ENCODE measurements at regions not wholly inside any gene's neighbourhood (a gene's known extent, or its start where the extent isn't known, plus 50 kb on each side); places are given as distances from the start of the nearest gene placed in this dataset.
"Not testable (repeated sequence)": the region's sequence is repeated elsewhere in the genome, so short reads cannot be mapped to it uniquely, and the experiment has no call there.

DNA sequence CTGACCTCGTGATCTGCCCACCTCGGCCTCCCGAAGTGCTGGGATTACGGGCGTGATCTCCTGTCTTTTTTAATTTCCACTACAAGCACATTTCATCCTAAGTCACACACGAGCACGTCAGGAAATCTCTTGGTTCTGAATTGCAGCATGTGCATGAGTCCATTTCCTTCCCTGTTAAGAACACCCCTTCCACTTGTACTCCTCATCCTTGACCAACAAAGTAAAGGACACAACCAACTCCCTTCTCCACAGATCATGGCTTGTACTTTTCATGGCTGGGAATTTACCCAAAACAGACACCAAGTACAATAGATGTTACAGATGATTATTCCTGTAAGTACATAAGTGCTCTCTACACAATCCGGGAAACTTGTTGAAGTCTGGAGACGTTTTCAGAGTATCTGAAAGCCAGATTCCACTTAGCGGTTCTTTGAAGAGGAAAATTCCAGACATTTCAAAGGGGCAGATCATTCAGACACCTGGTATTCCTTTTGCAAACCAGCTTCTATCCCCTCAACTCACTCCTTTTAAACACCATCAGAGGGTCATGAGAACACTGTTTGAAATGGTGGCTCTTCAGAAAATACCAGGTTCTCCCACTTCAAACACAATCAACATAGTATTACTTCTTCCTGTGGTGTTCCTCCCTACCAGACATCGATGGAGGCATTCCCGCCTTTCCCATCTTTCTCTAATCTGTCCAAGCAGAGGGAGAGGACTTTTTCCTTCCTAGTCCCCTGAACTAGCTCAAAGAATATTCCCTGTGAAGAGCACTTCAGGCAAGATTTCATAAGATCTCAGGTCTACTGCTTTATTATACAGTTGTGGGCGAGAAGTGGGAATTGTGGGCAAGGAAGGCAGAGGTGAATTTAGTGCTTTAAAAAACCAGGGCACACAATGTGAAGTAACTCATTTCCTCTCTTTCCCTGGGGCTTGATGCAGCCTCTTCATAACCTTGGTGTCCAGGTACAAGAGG is 80.1 kb upstream of the TSC22D2 start:
- DNase-seq (ENCODE audit: unreplicated experiment): no peak
- TF ChIP-seq, protein P1, sequence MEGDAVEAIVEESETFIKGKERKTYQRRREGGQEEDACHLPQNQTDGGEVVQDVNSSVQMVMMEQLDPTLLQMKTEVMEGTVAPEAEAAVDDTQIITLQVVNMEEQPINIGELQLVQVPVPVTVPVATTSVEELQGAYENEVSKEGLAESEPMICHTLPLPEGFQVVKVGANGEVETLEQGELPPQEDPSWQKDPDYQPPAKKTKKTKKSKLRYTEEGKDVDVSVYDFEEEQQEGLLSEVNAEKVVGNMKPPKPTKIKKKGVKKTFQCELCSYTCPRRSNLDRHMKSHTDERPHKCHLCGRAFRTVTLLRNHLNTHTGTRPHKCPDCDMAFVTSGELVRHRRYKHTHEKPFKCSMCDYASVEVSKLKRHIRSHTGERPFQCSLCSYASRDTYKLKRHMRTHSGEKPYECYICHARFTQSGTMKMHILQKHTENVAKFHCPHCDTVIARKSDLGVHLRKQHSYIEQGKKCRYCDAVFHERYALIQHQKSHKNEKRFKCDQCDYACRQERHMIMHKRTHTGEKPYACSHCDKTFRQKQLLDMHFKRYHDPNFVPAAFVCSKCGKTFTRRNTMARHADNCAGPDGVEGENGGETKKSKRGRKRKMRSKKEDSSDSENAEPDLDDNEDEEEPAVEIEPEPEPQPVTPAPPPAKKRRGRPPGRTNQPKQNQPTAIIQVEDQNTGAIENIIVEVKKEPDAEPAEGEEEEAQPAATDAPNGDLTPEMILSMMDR (IDR thresholded peaks at IDR 0.05; ENCODE audit: unreplicated experiment): no peak
- Mint-ChIP-seq H3K9me3 (ENCODE audit: unreplicated experiment) (no peaks in the 10 kb centered on the region), H3K27ac (ENCODE audit: low read depth, unreplicated experiment) (no peak overlapping the region), H3K4me1 (ENCODE audit: insufficient read depth, unreplicated experiment) (no peaks in the 10 kb centered on the region), H3K4me3 (ENCODE audit: unreplicated experiment) (no peak overlapping the region), H3K27me3 (ENCODE audit: insufficient read depth, unreplicated experiment) (no peaks in the 10 kb centered on the region), H3K36me3 (ENCODE audit: insufficient read depth, unreplicated experiment) (no peaks in the 10 kb centered on the region)
- POLR2A ChIA-PET: interaction anchor here (0.7 to 1.0 kb wide), 2 partner anchors 21 to 222 kb away, joined by 3 read pairs; no protein-coding TSS in a partner anchor
- BruUV-seq (replicated peaks): no TSS peak
- intact Hi-C loops (cut with micrococcal nuclease): no loop called here
- CTCF ChIA-PET: interaction anchor here (0.7 kb wide), 1 partner anchor 82 kb away, joined by 3 read pairs; no protein-coding TSS in a partner anchor

DNA sequence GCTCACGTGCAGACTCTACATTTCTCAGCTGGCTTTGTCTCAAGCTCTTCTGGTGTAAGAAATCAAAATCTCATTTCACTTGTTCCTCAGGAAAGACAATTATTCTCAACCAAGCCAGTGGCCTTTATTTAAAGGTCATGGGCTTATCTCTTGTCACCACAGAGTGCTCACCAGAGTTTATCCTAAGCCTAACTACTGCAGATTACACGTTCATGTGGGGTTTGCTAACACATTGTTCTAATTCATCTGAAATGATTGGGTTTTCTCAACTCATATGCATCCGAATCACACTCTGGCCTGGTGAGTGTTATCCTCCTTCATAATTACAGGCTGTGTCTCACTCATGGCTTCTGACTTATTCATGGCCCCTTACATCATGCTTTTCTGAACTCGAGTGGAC is 83.3 kb upstream of the TSC22D2 start:
- TF ChIP-seq, protein P1 (IDR thresholded peaks at IDR 0.05; ENCODE audit: unreplicated experiment): no peak
- no peak for DNase-seq (ENCODE audit: unreplicated experiment)
- Mint-ChIP-seq H3K4me3 (ENCODE audit: unreplicated experiment) (no peak overlapping the region), H3K27ac (ENCODE audit: low read depth, unreplicated experiment) (no peak overlapping the region), H3K9me3 (ENCODE audit: unreplicated experiment) (no peaks in the 10 kb centered on the region), H3K36me3 (ENCODE audit: insufficient read depth, unreplicated experiment) (no peaks in the 10 kb centered on the region), H3K27me3 (ENCODE audit: insufficient read depth, unreplicated experiment) (no peaks in the 10 kb centered on the region), H3K4me1 (ENCODE audit: insufficient read depth, unreplicated experiment) (peaks cover 15% of the 10 kb centered on the region)
- intact Hi-C loops (cut with micrococcal nuclease): no loop called here
- ChIA-PET CTCF (interaction anchor here (0.7 to 1.2 kb wide), 2 partner anchors 21 to 744 kb away, joined by 3 to 4 read pairs; no protein-coding TSS in a partner anchor), POLR2A (interaction anchor here (0.6 to 1.2 kb wide), 3 partner anchors 22 to 49 kb away, joined by 3 to 6 read pairs (median 3); no protein-coding TSS in a partner anchor)
- BruUV-seq (replicated peaks): no TSS peak

DNA sequence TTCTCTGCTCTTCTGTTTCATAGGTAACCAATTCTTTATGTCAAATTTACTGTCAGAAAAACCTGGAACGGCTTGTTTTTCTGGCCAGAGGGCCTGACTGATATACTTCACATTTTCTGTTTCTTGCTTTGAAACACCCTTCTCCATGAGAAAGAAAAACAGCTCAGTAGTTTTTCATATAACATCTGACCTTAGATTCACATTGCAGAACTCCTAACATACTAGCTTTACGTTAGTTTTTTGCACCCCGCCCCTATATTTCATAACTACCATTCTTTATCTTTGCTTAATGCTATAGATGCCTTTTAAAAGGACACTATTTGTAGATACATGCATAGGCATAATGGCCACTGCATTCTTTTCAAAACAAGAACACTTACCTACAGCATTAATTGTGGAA is 83.9 kb upstream of the TSC22D2 start:
- Mint-ChIP-seq H3K4me3 (ENCODE audit: unreplicated experiment) (no peak overlapping the region), H3K27me3 (ENCODE audit: insufficient read depth, unreplicated experiment) (no peaks in the 10 kb centered on the region), H3K4me1 (ENCODE audit: insufficient read depth, unreplicated experiment) (peaks cover 17% of the 10 kb centered on the region), H3K27ac (ENCODE audit: low read depth, unreplicated experiment) (no peak overlapping the region), H3K36me3 (ENCODE audit: insufficient read depth, unreplicated experiment) (no peaks in the 10 kb centered on the region), H3K9me3 (ENCODE audit: unreplicated experiment) (no peaks in the 10 kb centered on the region)
- POLR2A ChIA-PET: interaction anchor here (0.6 to 1.2 kb wide), 3 partner anchors 23 to 48 kb away, joined by 3 to 6 read pairs (median 3); no protein-coding TSS in a partner anchor
- TF ChIP-seq, protein P1 (IDR thresholded peaks at IDR 0.05; ENCODE audit: unreplicated experiment): no peak
- no peak for DNase-seq (ENCODE audit: unreplicated experiment)
- CTCF ChIA-PET: interaction anchor here (0.7 kb wide), 1 partner anchor 356 kb away, joined by 5 read pairs; no protein-coding TSS in a partner anchor
- intact Hi-C loops (cut with micrococcal nuclease): no loop called here
- no TSS peak for BruUV-seq (replicated peaks)

DNA sequence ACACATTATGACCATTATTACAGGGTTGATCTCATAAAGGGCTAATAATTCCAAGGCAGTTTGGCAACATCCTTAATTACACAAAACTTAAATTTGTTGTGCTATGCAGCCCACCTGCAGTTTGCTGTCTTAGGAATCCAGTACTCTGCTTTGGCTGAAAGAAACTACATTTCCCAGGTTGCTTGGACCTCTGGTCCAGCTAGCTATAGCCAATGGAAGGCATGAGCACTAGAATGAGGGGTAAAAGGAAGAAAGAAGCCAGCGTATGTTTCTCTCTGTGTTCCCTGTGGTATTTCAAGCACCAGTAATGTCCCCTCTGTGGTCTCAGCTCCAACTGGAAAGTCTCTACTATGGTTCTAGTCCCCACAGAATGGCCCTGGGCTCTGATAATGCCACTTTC is 84.3 kb upstream of the TSC22D2 start:
- no TSS peak for BruUV-seq (replicated peaks)
- Mint-ChIP-seq H3K4me1 (ENCODE audit: insufficient read depth, unreplicated experiment) (peaks cover 17% of the 10 kb centered on the region), H3K27me3 (ENCODE audit: insufficient read depth, unreplicated experiment) (no peaks in the 10 kb centered on the region), H3K27ac (ENCODE audit: low read depth, unreplicated experiment) (no peak overlapping the region), H3K9me3 (ENCODE audit: unreplicated experiment) (no peaks in the 10 kb centered on the region), H3K4me3 (ENCODE audit: unreplicated experiment) (no peak overlapping the region), H3K36me3 (ENCODE audit: insufficient read depth, unreplicated experiment) (no peaks in the 10 kb centered on the region)
- ChIA-PET CTCF (interaction anchor here (0.7 kb wide), 1 partner anchor 356 kb away, joined by 5 read pairs; no protein-coding TSS in a partner anchor), POLR2A (interaction anchor here (0.7 to 1.2 kb wide), 3 partner anchors 23 to 44 kb away, joined by 3 to 6 read pairs (median 4); no protein-coding TSS in a partner anchor)
- TF ChIP-seq, protein P1 (IDR thresholded peaks at IDR 0.05; ENCODE audit: unreplicated experiment): no peak
- intact Hi-C loops (cut with micrococcal nuclease): no loop called here
- no peak for DNase-seq (ENCODE audit: unreplicated experiment)

DNA sequence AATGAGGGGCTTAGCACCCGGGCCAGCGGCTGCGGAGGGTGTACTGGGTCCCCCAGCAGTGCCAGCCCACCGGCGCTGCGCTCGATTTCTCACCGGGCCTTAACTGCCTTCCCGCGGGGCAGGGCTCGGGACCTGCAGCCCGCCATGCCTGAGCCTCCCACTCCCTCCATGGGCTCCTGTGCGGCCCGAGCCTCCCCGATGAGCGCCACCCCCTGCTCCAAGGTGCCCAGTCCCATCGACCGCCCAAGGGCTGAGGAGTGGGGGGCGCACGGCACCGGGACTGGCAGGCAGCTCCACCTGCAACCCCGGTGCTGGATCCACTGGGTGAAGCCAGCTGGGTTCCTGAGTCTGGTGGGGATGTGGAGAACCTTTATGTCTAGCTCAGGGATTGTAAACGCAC is 85.0 kb upstream of the TSC22D2 start:
- intact Hi-C loops (cut with micrococcal nuclease); H3K4me3 Mint-ChIP-seq (ENCODE audit: unreplicated experiment); H3K36me3 Mint-ChIP-seq (ENCODE audit: insufficient read depth, unreplicated experiment); DNase-seq (ENCODE audit: unreplicated experiment); H3K27ac Mint-ChIP-seq (ENCODE audit: low read depth, unreplicated experiment); BruUV-seq (replicated peaks); H3K9me3 Mint-ChIP-seq (ENCODE audit: unreplicated experiment); H3K27me3 Mint-ChIP-seq (ENCODE audit: insufficient read depth, unreplicated experiment); CTCF ChIA-PET: not testable (repeated sequence)
- H3K4me1 Mint-ChIP-seq (ENCODE audit: insufficient read depth, unreplicated experiment): peaks cover 21% of the 10 kb centered on the region
- POLR2A ChIA-PET: interaction anchor here (0.7 to 1.0 kb wide), 2 partner anchors 43 to 85 kb away, joined by 3 to 4 read pairs; partner anchors contain the start of gene TSC22D2

DNA sequence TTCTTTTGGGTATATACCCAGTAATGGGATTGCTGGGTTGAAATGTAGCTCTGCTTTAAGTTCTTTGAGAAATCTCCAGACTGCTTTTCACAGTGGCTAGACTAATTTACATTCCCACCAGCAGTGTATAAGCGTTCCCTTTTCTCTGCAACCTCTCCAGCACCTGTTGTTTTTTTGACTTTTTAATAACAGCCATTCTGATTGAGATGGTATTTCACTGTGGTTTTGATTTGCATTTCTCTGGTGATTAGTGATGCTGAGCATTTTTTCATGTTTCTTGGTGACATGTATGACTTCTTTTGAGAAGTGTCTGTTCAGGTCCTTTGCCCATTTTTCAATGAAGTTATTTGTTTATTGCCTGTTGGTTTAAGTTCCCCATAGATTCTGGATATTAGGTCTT is 87.1 kb upstream of the TSC22D2 start:
- H3K4me1 Mint-ChIP-seq (ENCODE audit: insufficient read depth, unreplicated experiment): peaks cover 22% of the 10 kb centered on the region
- H3K4me3 Mint-ChIP-seq (ENCODE audit: unreplicated experiment); H3K27me3 Mint-ChIP-seq (ENCODE audit: insufficient read depth, unreplicated experiment); intact Hi-C loops (cut with micrococcal nuclease); BruUV-seq (replicated peaks); DNase-seq (ENCODE audit: unreplicated experiment); H3K36me3 Mint-ChIP-seq (ENCODE audit: insufficient read depth, unreplicated experiment); H3K27ac Mint-ChIP-seq (ENCODE audit: low read depth, unreplicated experiment); H3K9me3 Mint-ChIP-seq (ENCODE audit: unreplicated experiment): not testable (repeated sequence)
- POLR2A ChIA-PET: interaction anchor here (0.6 to 3.9 kb wide), 7 partner anchors 14 to 1000 kb away, joined by 3 to 25 read pairs (median 3); partner anchors contain the start of gene TSC22D2
- CTCF ChIA-PET: interaction anchor here (0.6 to 1.0 kb wide), 5 partner anchors 12 to 251 kb away, joined by 3 to 5 read pairs (median 3); no protein-coding TSS in a partner anchor
